Suprapubic skin (tissue), 4 donors: ENCODE measurements at regions not wholly inside any gene's neighbourhood (a gene's known extent, or its start where the extent isn't known, plus 50 kb on each side); places are given as distances from the start of the nearest gene placed in this dataset.

Experiments used
- EP300 ChIP-seq: sonication (generic); formaldehyde crosslinking; IDR thresholded peaks from one replicate; pipeline ENCODE4 v1.6.1; 2017; ENCODE audit warnings: antibody characterized with exemption
- POLR2A ChIP-seq, 2 donors: fragments of 450-650 bp; IDR thresholded peaks; one replicate each; pipeline ENCODE4 v1.6.1; 2017; ENCODE audit warnings: antibody characterized with exemption in 2 of 2, mild to moderate bottlenecking in 2 of 2, moderate library complexity in 2 of 2
- POLR2AphosphoS5 ChIP-seq, 3 donors: sonication (generic); formaldehyde crosslinking; IDR thresholded peaks; one replicate each; pipeline ENCODE4 v1.6.1; 2017; ENCODE audit warnings: antibody characterized with exemption in 3 of 3
- TF ChIP-seq, protein P1 (sequence below), 2 donors: fragments of 200-600 bp in 1 of 2; fragments of 450-650 bp in 1 of 2; sonication (generic) in 1 of 2; IDR thresholded peaks; one replicate each; pipeline ENCODE4 v1.5.1; 2016 to 2019; ENCODE audit warnings: antibody characterized with exemption in 2 of 2, mild to moderate bottlenecking in 1 of 2, moderate library complexity in 1 of 2

DNA sequence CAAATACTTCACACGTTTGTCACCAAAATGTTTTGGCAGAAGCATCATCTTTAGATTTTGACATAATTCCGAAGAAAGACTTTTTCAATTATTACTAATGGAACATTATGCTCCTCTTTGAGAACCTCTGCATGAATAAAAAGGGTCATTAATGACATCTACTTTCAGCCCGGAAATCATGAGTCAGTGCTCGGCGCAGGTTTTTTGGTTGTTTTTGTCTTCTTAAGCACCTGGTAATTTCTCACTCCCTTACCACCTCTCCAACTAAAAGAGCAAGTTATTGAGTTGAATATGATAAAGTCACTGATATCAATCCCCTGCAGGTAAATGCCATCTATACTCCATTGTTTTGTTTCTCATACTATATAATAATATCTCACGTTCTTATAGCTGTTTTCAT lies 113.0 kb upstream of the PBX1 start:
- TF ChIP-seq, protein P1, sequence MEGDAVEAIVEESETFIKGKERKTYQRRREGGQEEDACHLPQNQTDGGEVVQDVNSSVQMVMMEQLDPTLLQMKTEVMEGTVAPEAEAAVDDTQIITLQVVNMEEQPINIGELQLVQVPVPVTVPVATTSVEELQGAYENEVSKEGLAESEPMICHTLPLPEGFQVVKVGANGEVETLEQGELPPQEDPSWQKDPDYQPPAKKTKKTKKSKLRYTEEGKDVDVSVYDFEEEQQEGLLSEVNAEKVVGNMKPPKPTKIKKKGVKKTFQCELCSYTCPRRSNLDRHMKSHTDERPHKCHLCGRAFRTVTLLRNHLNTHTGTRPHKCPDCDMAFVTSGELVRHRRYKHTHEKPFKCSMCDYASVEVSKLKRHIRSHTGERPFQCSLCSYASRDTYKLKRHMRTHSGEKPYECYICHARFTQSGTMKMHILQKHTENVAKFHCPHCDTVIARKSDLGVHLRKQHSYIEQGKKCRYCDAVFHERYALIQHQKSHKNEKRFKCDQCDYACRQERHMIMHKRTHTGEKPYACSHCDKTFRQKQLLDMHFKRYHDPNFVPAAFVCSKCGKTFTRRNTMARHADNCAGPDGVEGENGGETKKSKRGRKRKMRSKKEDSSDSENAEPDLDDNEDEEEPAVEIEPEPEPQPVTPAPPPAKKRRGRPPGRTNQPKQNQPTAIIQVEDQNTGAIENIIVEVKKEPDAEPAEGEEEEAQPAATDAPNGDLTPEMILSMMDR (IDR thresholded peaks at IDR 0.05), result no peak
- TF ChIP-seq EP300 (no peak), POLR2A (IDR thresholded peaks at IDR 0.05) (no peak), POLR2AphosphoS5 (IDR thresholded peaks at IDR 0.05) (no peak)
